GM10266 (cell line): ENCODE measurements at regions not wholly inside any gene's neighbourhood (a gene's known extent, or its start where the extent isn't known, plus 50 kb on each side); places are given as distances from the start of the nearest gene placed in this dataset.

Experiments
- DNase-seq: peaks from one replicate; pipeline ENCODE4 v3.0.0; 2012; ENCODE audit errors: extremely low spot score
- TF ChIP-seq, protein P1 (sequence below): IDR thresholded peaks from 2 replicates; pipeline ENCODE4 v1.5.1; 2012; ENCODE audit warnings: mild to moderate bottlenecking, low read depth; ENCODE audit not compliant: control insufficient read depth, insufficient read depth; ENCODE audit errors: missing control alignments

DNA sequence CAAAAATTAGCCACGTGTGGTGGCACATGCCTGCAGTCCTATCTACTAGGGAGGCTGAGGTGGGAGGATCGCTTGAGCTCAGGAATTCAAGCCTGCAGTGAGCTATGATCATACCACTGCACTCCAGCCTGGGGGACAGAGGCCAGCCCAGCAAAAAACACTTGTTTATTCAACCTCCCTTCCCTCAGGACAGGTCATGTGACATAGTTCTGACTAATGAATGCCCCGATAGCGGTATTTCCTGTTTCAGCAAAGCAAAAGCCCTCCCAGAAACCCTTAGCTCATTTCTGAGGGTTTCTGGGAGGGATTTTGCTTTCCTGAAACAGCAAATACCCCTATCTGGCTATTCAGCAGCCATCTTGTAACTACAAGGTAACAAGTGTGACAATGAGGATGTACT is 157.1 kb downstream of the GATA3 start:
- TF ChIP-seq, protein P1, sequence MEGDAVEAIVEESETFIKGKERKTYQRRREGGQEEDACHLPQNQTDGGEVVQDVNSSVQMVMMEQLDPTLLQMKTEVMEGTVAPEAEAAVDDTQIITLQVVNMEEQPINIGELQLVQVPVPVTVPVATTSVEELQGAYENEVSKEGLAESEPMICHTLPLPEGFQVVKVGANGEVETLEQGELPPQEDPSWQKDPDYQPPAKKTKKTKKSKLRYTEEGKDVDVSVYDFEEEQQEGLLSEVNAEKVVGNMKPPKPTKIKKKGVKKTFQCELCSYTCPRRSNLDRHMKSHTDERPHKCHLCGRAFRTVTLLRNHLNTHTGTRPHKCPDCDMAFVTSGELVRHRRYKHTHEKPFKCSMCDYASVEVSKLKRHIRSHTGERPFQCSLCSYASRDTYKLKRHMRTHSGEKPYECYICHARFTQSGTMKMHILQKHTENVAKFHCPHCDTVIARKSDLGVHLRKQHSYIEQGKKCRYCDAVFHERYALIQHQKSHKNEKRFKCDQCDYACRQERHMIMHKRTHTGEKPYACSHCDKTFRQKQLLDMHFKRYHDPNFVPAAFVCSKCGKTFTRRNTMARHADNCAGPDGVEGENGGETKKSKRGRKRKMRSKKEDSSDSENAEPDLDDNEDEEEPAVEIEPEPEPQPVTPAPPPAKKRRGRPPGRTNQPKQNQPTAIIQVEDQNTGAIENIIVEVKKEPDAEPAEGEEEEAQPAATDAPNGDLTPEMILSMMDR: no peak

DNA sequence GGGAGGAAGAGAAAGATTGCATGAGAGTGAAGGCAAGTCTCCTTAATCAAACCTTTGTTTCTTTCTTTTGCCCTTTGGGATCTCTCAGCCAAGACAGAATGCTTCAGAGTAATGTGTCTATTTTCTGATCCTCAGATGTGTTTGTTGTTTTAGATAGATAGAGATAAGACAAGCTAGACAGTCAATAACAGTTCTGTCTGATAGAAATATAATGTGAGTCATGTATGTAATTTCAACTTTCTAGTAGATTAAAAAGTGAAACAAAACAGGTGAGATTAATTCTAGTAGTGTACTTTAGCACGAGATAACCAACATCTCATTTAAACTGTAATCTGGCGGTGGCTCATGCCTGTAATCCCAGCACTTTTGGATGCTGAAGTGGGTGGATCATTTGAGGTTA is 159.2 kb downstream of the GATA3 start:
- TF ChIP-seq, protein P1: no peak
- DNase-seq: no peak

More for the DNA sequence above, 157.1 kb downstream of the GATA3 start:
- DNase-seq: no peak

DNA sequence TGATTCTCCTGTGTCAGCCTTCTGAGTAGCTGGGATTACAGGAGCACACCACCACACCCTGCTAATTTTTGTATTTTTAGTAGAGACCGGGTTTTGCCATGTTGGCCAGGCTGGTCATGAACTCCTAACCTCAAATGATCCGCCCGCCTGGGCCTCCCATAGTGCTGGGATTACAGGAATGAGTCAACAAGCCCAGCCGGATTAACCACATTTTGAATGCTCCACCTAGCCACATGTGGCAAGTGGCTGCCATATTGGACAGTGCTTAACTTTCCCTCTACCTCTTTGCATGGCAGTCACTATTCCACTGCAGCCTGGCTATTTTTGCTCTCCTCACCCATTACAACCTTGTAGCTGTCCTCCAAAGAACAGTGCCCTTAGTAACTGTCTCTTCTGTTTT is 160.1 kb downstream of the GATA3 start:
- TF ChIP-seq, protein P1: no peak
- DNase-seq: no peak

DNA sequence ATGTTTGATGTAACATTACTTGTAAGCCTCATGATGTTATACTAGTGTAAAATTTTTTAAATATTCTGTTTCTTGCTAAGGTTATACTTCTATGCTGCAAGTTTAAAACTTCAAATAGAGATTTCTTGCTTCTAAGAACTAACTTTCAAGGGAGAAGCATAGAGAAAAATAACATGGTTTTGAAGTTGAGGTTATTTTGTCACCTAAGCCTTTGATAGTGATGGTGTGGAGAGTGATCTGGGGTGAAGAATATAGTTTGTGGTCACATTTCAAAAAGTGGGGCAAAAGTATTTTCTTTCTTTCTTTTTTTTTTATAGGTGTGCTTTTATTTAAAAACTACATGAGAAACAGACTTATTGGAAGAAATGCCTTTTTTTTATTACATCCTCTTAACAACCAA is 162.4 kb downstream of the GATA3 start:
- no peak for DNase-seq
- TF ChIP-seq, protein P1: no peak

DNA sequence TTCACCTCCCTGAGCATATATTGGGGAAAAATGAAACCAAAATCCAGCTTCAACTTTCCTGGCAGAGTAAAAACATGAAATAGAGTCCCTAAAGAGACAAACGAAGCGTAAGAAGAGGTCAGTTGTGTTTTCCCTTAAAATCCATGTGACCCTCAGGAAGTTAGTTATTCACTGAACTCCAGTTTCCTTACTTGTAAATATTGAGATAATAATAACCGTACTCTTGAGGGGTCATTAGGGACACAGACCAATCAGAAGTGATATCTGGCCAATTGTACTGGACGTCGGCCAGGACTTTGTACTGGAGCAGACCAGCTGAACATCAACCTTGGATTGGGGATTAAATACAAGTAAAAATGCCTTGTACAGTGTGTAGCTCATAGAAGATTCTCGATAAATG is 167.0 kb downstream of the GATA3 start:
- TF ChIP-seq, protein P1: no peak
- no peak for DNase-seq

DNA sequence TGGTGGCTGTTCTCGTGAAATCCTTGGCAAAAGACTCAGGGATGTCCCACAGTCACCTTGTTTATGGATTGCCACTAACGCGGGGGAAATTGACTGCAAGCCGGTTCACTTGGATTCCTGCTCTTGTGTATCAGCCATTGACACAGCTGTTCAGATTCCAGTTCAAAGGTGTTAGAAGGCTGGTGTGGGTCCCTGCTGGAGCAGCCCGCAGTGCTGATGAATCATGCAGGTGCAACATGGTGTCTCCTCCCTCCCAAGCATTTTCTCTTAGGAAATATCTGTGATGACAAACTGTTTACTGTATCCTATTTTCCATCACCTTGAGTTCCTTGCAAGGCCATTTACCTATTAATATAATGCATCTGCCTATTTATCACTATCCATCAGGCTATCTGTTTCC is 170.1 kb downstream of the GATA3 start:
- TF ChIP-seq, protein P1: no peak
- DNase-seq: no peak

DNA sequence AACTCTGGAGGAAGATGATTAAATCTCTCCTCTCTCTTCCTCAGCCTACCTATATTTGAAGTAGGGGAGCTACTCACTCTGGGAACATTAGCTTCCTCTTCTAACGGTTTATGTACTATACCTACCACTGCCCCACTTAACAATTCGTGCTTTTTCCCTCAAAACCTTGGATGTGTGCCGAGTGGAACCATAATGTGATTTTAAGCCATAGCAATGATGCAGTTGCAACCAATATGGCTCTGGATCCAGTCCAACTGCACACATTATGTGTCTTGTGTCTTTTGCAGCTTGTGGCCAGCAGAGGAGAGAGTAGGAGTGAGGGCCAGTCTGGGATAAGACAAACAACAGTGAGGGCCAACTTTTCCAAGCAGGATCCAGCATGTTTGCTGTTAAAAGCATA is 170.7 kb downstream of the GATA3 start:
- TF ChIP-seq, protein P1: no peak
- no peak for DNase-seq
